DOHH2 (cell line): ENCODE measurements at regions not wholly inside any gene's neighbourhood (a gene's known extent, or its start where the extent isn't known, plus 50 kb on each side); places are given as distances from the start of the nearest gene placed in this dataset.

Experiments
- H3F3A ChIP-seq: fragments of 200-600 bp; sonication (generic), shearing (Covaris generic); 2 replicates; pipeline ENCODE4 v1.6.0; 2016; ENCODE audit warnings: antibody characterized with exemption, mild to moderate bottlenecking; ENCODE audit not compliant: control insufficient read depth, insufficient read depth
- H3K27ac ChIP-seq: fragments of 200-600 bp; sonication (generic); 2 replicates; pipeline ENCODE4 v1.5.1; 2014; ENCODE audit warnings: low read depth, mild to moderate bottlenecking, low read length, moderate library complexity
- H3K27me3 ChIP-seq: fragments of 200-600 bp; sonication (generic); 2 replicates; pipeline ENCODE4 v1.6.1; 2014; ENCODE audit warnings: mild to moderate bottlenecking, low read length, mixed read lengths; ENCODE audit not compliant: control insufficient read depth
- H3K36me3 ChIP-seq: fragments of 200-600 bp; sonication (generic); 2 replicates; pipeline ENCODE4 v1.6.1; 2014; ENCODE audit warnings: mild to moderate bottlenecking, low read length, moderate library complexity, mixed read lengths; ENCODE audit not compliant: control insufficient read depth
- H3K4me1 ChIP-seq: fragments of 200-600 bp; sonication (generic); 2 replicates; pipeline ENCODE4 v1.6.1; 2014; ENCODE audit warnings: mild to moderate bottlenecking, low read length, mixed read lengths; ENCODE audit not compliant: control insufficient read depth
- H3K4me2 ChIP-seq: fragments of 200-600 bp; sonication (generic); 2 replicates; pipeline ENCODE4 v1.6.0; 2014; ENCODE audit warnings: mild to moderate bottlenecking, low read length, moderate library complexity
- H3K4me3 ChIP-seq: fragments of 200-600 bp; sonication (generic); 2 replicates; pipeline ENCODE4 v1.5.1; 2014; ENCODE audit warnings: mild to moderate bottlenecking, low read length, mixed read lengths
- H3K79me2 ChIP-seq: fragments of 200-600 bp; sonication (generic); 2 replicates; pipeline ENCODE4 v1.6.1; 2014; ENCODE audit warnings: mild to moderate bottlenecking, low read length, mixed read lengths; ENCODE audit not compliant: control insufficient read depth
- H3K9me2 ChIP-seq: fragments of 200-600 bp; sonication (generic); replicated peaks from 2 replicates; pipeline ENCODE4 v1.6.1; 2014; ENCODE audit warnings: mild to moderate bottlenecking, low read length, mixed read lengths; ENCODE audit not compliant: control insufficient read depth
- H3K9me3 ChIP-seq: fragments of 200-600 bp; sonication (generic); 2 replicates; pipeline ENCODE4 v1.6.1; 2014; ENCODE audit warnings: antibody characterized with exemption, low read length, mixed read lengths; ENCODE audit not compliant: control insufficient read depth, insufficient read depth
- H4K20me1 ChIP-seq: fragments of 200-600 bp; sonication (generic); 2 replicates; pipeline ENCODE4 v1.6.0; 2014; ENCODE audit warnings: low read depth, mild to moderate bottlenecking, antibody characterized with exemption, low read length, moderate library complexity; ENCODE audit not compliant: control insufficient read depth, insufficient read depth
- EZH2phosphoT487 ChIP-seq: fragments of 200-600 bp; sonication (generic); IDR thresholded peaks from 2 replicates; pipeline ENCODE4 v1.6.1; 2017; ENCODE audit warnings: borderline replicate concordance, mild to moderate bottlenecking, antibody characterized with exemption, low read length, moderate library complexity, mixed read lengths
- TF ChIP-seq, protein P1 (sequence below): fragments of 200-600 bp; sonication (generic); IDR thresholded peaks from one replicate; pipeline ENCODE4 v1.5.1; 2014; ENCODE audit warnings: antibody characterized with exemption, mild to moderate bottlenecking, low read depth, low read length; ENCODE audit not compliant: poor library complexity, severe bottlenecking

DNA sequence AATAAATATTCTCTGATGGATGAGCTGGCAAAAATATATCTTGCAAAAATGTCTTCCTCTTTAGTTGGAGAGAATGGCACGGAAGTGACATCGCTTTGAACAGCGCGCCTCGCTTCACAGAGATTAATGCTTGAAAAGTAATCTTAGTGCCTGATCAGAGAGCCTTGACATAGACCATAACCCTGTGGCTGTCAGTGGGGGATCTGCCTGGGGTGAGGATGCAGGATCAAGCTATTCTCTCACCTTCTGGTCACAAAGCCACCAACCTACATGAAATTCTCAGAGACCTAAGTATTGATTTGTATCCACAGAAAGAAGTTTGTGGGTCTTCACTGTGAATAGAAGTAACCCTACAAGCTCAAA, 492.6 kb downstream of the LMO4 start:
- Histone ChIP-seq H3K9me2 (no peaks in the 10 kb centered on the region), H3K36me3 (peaks cover 11% of the 10 kb centered on the region), H3K4me2 (peak overlapping the region; percentile 57), H3K9me3 (peaks cover 9% of the 10 kb centered on the region; the same call in 1 of the 2 replicates), H3K27ac (peak overlapping the region; percentile 47), H4K20me1 (no peaks in the 10 kb centered on the region), H3K4me1 (peaks cover 36% of the 10 kb centered on the region), H3K4me3 (peak overlapping the region; percentile 54), H3K79me2 (no peaks in the 10 kb centered on the region), H3F3A (no peaks in the 10 kb centered on the region), H3K27me3 (no peaks in the 10 kb centered on the region)
- no peak for TF ChIP-seq EZH2phosphoT487
- TF ChIP-seq, protein P1, sequence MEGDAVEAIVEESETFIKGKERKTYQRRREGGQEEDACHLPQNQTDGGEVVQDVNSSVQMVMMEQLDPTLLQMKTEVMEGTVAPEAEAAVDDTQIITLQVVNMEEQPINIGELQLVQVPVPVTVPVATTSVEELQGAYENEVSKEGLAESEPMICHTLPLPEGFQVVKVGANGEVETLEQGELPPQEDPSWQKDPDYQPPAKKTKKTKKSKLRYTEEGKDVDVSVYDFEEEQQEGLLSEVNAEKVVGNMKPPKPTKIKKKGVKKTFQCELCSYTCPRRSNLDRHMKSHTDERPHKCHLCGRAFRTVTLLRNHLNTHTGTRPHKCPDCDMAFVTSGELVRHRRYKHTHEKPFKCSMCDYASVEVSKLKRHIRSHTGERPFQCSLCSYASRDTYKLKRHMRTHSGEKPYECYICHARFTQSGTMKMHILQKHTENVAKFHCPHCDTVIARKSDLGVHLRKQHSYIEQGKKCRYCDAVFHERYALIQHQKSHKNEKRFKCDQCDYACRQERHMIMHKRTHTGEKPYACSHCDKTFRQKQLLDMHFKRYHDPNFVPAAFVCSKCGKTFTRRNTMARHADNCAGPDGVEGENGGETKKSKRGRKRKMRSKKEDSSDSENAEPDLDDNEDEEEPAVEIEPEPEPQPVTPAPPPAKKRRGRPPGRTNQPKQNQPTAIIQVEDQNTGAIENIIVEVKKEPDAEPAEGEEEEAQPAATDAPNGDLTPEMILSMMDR = no peak

DNA sequence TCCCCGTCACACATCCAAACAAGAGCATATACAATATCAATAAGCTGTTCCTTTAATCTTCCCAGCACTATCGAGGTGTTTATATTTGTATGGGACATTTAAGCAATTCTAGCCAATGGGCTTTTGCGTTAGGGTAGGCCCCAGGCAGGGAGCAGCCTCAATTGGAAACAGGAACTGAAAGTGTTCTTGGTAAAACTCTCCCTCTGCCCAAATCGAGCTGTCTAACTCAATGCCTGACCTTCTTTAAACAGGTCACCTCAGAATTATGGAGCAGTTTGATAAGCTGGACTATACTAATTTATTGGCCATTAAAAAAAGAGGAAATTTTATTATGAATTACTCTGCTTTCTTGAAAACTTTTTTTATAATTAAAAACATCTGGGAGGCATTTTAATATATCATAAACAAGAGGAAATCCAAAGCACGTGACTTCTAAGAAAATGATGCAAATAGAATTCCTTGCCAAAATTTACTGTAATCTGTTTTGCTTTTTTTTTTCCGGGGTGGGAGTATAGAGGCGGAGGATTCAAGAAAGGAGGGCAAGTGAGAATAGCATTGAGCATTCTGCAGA, 498.1 kb downstream of the LMO4 start:
- Histone ChIP-seq H3K4me3 (0 out of 2 replicates have a peak overlapping the region, but pooled peaks have one; percentile 17), H3K4me2 (peak overlapping the region; percentile 31)

DNA sequence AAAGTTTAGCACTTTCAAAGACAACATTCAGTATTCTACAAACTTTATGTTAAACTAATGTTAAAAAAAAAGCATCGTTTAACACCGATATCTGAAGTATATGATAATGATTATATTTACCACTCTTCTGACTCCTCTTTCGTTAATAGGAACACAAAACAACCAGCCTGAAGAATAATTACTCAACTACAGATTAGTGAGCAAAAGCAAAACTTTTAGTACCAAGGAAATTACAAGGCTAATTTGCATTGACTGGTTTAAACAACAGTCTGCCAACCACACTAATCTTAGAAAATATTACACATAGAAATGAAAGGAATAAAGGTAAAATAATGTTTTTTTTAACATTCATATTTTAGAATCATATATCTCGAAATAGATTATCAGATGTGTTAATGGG, 500.7 kb downstream of the LMO4 start:
- Histone ChIP-seq H3K36me3 (peaks cover 4% of the 10 kb centered on the region; the same call in 1 of the 2 replicates), H3K27me3 (no peaks in the 10 kb centered on the region), H3K4me2 (no peak overlapping the region), H3K9me3 (peaks cover 2% of the 10 kb centered on the region; the same call in 1 of the 2 replicates), H3K4me3 (no peak overlapping the region), H3K9me2 (no peaks in the 10 kb centered on the region), H4K20me1 (no peaks in the 10 kb centered on the region), H3K27ac (no peak overlapping the region), H3F3A (no peaks in the 10 kb centered on the region), H3K4me1 (peaks cover 56% of the 10 kb centered on the region), H3K79me2 (no peaks in the 10 kb centered on the region)
- TF ChIP-seq, protein P1 = no peak
- TF ChIP-seq EZH2phosphoT487 = no peak

More for the DNA sequence above, 498.1 kb downstream of the LMO4 start:
- H3K9me3 ChIP-seq = peaks cover 4% of the 10 kb centered on the region; the same call in 1 of the 2 replicates
- no peak overlapping the region for H3K27ac ChIP-seq
- H3K4me1 ChIP-seq = peaks cover 52% of the 10 kb centered on the region
- no peaks in the 10 kb centered on the region for H3K79me2 ChIP-seq
- no peaks in the 10 kb centered on the region for H3K27me3 ChIP-seq
- H3K36me3 ChIP-seq = peaks cover 4% of the 10 kb centered on the region; the same call in 1 of the 2 replicates
- TF ChIP-seq EZH2phosphoT487 = no peak
- TF ChIP-seq, protein P1 = no peak
- H3K9me2 ChIP-seq = no peaks in the 10 kb centered on the region
- no peaks in the 10 kb centered on the region for H3F3A ChIP-seq
- no peaks in the 10 kb centered on the region for H4K20me1 ChIP-seq
